GM21786 (cell line): ENCODE measurements at regions not wholly inside any gene's neighbourhood (a gene's known extent, or its start where the extent isn't known, plus 50 kb on each side); places are given as distances from the start of the nearest gene placed in this dataset.

ENCODE experiments used
- ATAC-seq: cut with Tn5 transposase; IDR thresholded peaks from one replicate; pipeline ENCODE4 v1.9.1; 2021; ENCODE audit not compliant: unreplicated experiment

DNA sequence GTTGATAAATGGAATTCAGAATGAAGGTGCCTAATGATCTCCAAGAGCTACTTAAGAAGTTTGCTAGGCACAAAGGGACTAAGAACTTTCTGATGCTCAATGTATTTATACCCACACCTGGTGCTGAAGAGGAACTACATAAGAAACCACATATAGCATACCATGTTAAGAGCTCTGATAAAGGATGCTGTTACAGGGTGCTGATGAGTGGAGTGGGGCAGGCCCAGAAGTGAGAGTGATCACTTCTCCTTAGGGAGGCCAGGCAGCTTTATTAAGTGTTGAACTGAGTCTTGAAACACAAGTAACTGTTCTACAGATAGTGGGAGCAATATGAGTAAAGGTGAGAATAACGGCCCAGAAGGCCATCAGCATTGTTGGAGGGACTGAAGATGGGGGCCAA lies 68.3 kb upstream of the CHRDL1 start:
- no peak for ATAC-seq

DNA sequence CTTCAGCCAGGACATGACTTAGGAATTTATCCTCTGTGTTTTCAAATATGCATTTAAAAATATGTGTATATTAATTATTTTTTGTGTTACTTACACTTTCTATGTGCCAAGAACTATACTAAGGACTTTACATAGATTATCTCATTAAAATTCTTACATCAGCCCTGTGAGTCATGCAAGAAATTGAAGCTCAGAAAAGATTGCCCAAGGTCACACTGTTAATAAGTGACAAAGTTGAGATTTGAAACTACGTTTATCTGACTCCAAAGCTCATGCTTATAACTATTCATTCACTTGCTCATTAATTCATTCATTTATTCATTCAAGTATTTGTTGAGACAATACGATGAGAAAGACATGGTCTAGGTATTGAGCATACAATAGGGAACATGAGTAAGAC lies 62.9 kb upstream of the CHRDL1 start:
- ATAC-seq, result no peak

DNA sequence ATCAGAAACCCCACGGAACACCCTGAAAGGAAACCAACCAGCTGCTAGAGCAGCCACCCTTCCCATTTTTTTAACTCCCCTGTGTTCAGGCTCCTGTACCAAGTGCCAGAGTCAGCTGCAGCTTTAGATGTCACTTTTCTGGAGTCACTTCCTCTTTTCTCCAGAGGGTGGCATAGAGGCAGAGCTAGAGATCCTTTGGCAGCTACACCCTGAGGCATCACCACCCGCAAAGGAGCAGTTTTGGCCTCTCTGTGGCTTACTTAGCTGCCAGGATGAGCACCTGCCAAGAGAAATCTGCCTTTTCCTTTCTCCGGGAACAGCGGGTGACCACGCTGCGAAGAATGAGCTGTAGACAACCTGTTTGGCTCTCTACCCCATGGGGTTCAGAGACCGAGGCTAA lies 58.0 kb upstream of the CHRDL1 start:
- peak; percentile 42 for ATAC-seq

DNA sequence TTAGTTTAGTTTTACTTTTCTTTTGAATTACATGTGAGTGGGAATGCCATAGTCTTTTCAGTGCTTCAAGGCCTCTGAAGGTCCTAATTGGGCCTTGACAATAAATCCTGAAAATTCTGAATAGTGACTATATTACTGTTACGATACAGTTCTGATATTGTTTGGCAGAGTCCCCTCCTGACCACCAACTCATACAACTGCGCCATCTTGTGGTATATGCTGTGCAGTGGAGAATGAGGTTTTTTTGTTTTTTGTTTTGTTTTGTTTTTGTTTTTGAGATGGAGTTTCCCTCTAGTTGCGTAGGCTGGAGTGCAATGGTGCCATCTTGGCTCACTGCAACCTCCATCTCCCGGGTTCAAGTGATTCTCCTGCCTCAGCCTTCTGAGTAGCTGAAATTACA lies 56.6 kb upstream of the CHRDL1 start:
- no peak for ATAC-seq

DNA sequence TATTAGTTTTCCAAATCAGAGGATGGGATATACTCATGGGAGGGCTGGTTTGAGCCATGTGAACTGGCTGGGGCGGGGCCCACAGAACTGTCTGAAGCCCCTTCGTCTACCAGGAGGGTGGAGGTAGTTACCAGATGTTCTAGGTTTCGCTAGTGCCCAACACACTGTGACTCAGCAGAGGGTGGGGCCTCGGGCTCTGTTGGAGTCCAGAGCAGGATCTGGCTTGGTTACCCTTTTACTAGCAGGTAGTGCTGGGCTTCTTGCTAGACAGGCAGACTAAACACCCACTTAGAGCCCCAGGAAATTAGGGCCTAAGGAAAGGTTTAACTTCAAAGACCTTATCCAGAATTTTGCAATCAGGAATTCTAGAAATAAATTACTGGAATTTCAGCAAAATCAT lies 56.2 kb upstream of the CHRDL1 start:
- ATAC-seq, result peak; percentile 40

- peak; percentile 62 for ATAC-seq
Observed at GRCh38 chrX:110847334-110847733, 51.7 kb upstream of the CHRDL1 start.

DNA sequence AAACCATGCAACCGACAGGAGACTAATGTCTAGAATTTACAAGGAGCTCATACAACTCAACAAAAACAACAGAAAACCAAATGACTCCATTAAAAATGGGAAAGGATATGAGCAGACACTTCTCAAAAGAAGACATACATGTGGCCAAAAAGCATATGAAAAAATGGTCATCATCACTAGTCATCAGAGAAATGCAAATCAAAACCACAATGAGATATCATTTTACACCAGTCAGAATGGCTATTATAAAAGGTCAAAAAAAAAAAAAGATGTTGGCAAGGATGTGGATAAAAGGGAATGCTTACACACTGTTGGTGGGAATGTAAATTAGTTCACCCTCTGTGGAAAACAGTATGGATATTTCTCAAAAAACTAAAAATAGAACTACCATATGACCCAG lies 50.5 kb upstream of the CHRDL1 start:
- no peak for ATAC-seq
